CD4-positive, CD25-positive, alpha-beta regulatory T cell (primary cell): ENCODE measurements at regions not wholly inside any gene's neighbourhood (a gene's known extent, or its start where the extent isn't known, plus 50 kb on each side); places are given as distances from the start of the nearest gene placed in this dataset.
A peak's percentile ranks its signal among the peaks of the same experiment; 100 is the strongest.

ENCODE experiments used
- ATAC-seq, 2 donors: fragments of 150-1000 bp; cut with Tn5 transposase; one replicate each; pipeline ENCODE4 v1.10.0; 2021; ENCODE audit warnings: low read depth in 2 of 2, moderate number of reproducible peaks in 2 of 2, moderate library complexity in 1 of 2
- DNase-seq, 3 donors: peaks; one replicate each; pipeline versions ENCODE4 v3.0.0 to v3.0.0-alpha.2; 2012 to 2022; ENCODE audit warnings: mixed read lengths in 1 of 3
- H3K27ac ChIP-seq: one replicate; pipeline ENCODE4 v1.7.0; 2013; ENCODE audit warnings: mild to moderate bottlenecking, low read length; ENCODE audit not compliant: insufficient read depth, poor library complexity, severe bottlenecking
- H3K27me3 ChIP-seq: one replicate; pipeline ENCODE4 v1.7.0; 2013; ENCODE audit warnings: low read length; ENCODE audit not compliant: control insufficient read depth, insufficient read depth
- H3K36me3 ChIP-seq: one replicate; pipeline ENCODE4 v1.7.0; 2013; ENCODE audit warnings: mild to moderate bottlenecking, low read length, moderate library complexity; ENCODE audit not compliant: control insufficient read depth, insufficient read depth
- H3K4me1 ChIP-seq: 2 replicates; pipeline ENCODE4 v1.7.0; 2013; ENCODE audit warnings: mild to moderate bottlenecking, low read length; ENCODE audit not compliant: insufficient read depth, control insufficient read depth, poor library complexity, severe bottlenecking
- H3K4me3 ChIP-seq: one replicate; pipeline ENCODE4 v1.7.0; 2013; ENCODE audit warnings: low read depth, mild to moderate bottlenecking, low read length, moderate library complexity
- H3K9me3 ChIP-seq, 2 experiments: 1 replicate in 1 of 2; 2 replicates in 1 of 2; pipeline ENCODE4 v1.7.0; 2013; ENCODE audit warnings: low read length in 2 of 2, mild to moderate bottlenecking in 1 of 2, moderate library complexity in 1 of 2; ENCODE audit not compliant: control insufficient read depth in 2 of 2
- H3K27ac Mint-ChIP-seq, 3 donors: one replicate each; pipeline ENCODE4 v1.8.0; 2020 to 2022; ENCODE audit warnings: mild to moderate bottlenecking in 3 of 3, mixed read lengths in 3 of 3, moderate library complexity in 2 of 3
- H3K27me3 Mint-ChIP-seq: one replicate; pipeline ENCODE4 v1.8.0; 2022; ENCODE audit warnings: mild to moderate bottlenecking, mixed read lengths
- H3K36me3 Mint-ChIP-seq: one replicate; pipeline ENCODE4 v1.8.0; 2020; ENCODE audit warnings: mixed read lengths
- H3K4me1 Mint-ChIP-seq, 4 donors: one replicate each; pipeline ENCODE4 v1.8.0; 2020 to 2022; ENCODE audit warnings: mixed read lengths in 4 of 4, mild to moderate bottlenecking in 1 of 4
- H3K4me3 Mint-ChIP-seq, 4 donors: one replicate each; pipeline ENCODE4 v1.8.0; 2020 to 2022; ENCODE audit warnings: mild to moderate bottlenecking in 4 of 4, mixed read lengths in 4 of 4, moderate library complexity in 3 of 4
- H3K9me3 Mint-ChIP-seq, 7 donors: one replicate each; pipeline ENCODE4 v1.8.0; 2020 to 2022; ENCODE audit warnings: mixed read lengths in 7 of 7, mild to moderate bottlenecking in 3 of 7, moderate library complexity in 2 of 7

DNA sequence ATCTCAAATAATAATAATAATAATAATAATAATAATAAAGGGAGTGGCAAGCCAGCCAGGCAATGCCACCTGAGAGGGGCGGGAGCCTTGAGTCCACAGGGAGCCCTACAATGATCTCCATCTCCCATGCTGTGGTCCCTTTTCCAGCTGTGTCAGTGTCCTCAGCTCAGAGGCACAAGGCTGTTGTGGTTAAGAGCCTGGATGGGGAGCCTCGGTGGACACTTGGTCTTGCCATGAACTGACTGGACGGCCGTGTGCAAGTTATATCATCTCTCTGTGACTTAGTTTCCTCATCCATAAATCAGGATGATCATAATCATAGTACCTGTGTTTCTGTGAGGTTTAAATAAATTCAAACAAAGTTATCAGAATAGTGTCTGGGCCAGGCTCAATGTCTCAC, 127.8 kb upstream of the TIAM1 start:
- DNase-seq (no peak), ATAC-seq (no peak)
- no peaks in the 10 kb centered on the region for H3K36me3 ChIP-seq
- no peaks in the 10 kb centered on the region for H3K36me3 Mint-ChIP-seq
- H3K4me1 Mint-ChIP-seq: peaks cover 0 to 15% (median 3%) of the 10 kb centered on the region in 4 donors
- no peak overlapping the region for H3K4me3 Mint-ChIP-seq
- no peak overlapping the region for H3K27ac ChIP-seq
- H3K9me3 Mint-ChIP-seq: peaks cover 0 to 3% (median 0%) of the 10 kb centered on the region in 7 donors
- no peaks in the 10 kb centered on the region for H3K27me3 Mint-ChIP-seq
- H3K4me1 ChIP-seq: no peaks in the 10 kb centered on the region
- no peak overlapping the region for H3K4me3 ChIP-seq
- H3K9me3 ChIP-seq: no peaks in the 10 kb centered on the region
- no peak overlapping the region for H3K27ac Mint-ChIP-seq
- no peaks in the 10 kb centered on the region for H3K27me3 ChIP-seq

DNA sequence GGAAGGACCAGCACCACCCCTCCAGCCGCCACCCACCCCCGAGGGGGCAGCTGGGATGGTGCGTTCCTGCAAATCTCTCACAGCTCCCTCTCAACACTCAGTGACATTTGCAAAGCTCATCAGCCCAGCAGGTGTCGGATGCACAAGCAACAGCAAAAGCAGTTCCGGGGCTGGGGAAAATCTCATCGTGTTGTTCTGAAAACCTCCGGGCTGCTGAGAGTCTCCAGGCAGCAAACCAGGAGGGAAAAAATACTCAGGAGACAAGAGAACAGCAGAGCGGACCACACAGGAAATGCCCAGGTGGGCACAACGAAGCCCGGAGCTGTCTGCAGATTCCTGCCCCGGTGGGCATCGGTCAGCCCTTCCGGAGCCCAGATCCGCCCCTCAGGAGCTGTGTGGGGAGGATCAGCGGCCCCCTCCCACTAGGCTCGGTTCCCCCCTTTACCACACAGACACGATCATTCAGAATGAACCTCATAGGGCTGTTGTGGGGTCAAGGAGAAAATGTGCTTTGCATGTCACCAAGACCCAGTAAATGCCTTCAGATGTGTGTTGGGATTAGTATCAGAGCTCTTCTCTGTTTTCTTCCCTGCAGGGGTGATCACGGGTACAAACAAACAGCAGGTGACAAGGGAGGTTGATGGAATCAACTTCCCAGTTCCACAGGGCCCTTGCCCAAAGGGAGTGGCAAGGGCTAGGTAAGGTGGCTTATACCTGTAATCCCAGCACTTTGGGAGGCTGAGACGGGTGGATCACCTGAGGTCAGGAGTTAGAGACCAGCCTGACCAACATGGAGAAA, 127.0 kb upstream of the TIAM1 start:
- H3K4me3 ChIP-seq: no peak overlapping the region
- H3K27ac ChIP-seq: no peak overlapping the region
- no peaks in the 10 kb centered on the region for H3K27me3 ChIP-seq
- no peaks in the 10 kb centered on the region for H3K4me1 ChIP-seq
- H3K9me3 ChIP-seq: no peaks in the 10 kb centered on the region
- H3K9me3 Mint-ChIP-seq: peaks cover 0 to 3% (median 0%) of the 10 kb centered on the region in 7 donors
- no peaks in the 10 kb centered on the region for H3K27me3 Mint-ChIP-seq
- ATAC-seq (no peak), DNase-seq (no peak)
- H3K27ac Mint-ChIP-seq: no peak overlapping the region
- peaks cover 0 to 15% (median 3%) of the 10 kb centered on the region in 4 donors for H3K4me1 Mint-ChIP-seq
- no peaks in the 10 kb centered on the region for H3K36me3 ChIP-seq
- no peaks in the 10 kb centered on the region for H3K36me3 Mint-ChIP-seq
- H3K4me3 Mint-ChIP-seq: no peak overlapping the region

DNA sequence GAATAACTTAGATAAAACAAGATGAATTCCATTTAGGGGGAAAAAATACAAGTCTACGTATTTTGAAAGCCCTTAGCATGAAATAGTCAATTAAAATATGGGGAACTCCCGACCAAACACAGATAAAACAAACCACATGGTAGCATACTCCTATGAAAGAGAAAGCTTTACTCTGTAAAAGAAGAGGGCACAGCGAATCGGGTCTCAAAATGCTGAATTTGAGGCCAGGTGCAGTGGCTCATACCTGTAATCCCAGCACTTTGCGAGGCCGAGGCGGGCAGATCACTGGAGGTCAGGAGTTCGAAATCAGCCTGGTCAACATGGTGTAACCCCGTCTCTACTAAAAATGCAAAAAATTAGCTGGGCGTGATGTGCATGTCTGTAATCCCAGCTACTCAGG, 116.9 kb upstream of the TIAM1 start:
- Mint-ChIP-seq H3K4me1 (peaks cover 0 to 9% (median 6%) of the 10 kb centered on the region in 4 donors), H3K36me3 (no peaks in the 10 kb centered on the region), H3K27me3 (no peaks in the 10 kb centered on the region), H3K27ac (no peak overlapping the region), H3K9me3 (peaks cover 0 to 2% (median 0%) of the 10 kb centered on the region in 7 donors), H3K4me3 (peak overlapping the region in 1 of 4 donors; percentile 67)
- Histone ChIP-seq H3K4me3 (no peak overlapping the region), H3K9me3 (no peaks in the 10 kb centered on the region), H3K4me1 (peaks cover 3% of the 10 kb centered on the region), H3K36me3 (no peaks in the 10 kb centered on the region), H3K27me3 (no peaks in the 10 kb centered on the region), H3K27ac (no peak overlapping the region)
- DNase-seq (peak in 2 of 3 donors; percentile 13 to 28), ATAC-seq (peak; percentile 45 to 68)

DNA sequence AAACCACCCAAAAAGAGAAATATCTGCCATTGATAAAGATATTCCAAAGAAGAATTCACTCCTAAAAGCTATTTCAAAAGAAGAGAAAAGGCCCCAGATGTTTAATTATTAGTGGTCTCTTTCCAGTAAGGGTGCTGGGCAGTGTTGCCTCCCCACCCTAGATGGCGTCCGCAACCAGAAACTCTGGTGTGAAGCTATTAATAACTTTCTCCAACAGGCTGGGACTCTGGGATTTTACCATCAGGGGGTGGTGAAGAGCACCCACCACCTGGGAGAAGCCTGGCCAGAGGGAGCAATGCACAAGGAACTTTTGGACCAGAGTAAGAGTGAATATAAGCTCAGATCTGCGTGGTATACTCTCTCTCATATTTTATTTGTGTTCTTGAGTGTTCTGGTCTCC, 115.4 kb upstream of the TIAM1 start:
- no peaks in the 10 kb centered on the region for H3K36me3 ChIP-seq
- H3K36me3 Mint-ChIP-seq: no peaks in the 10 kb centered on the region
- no peak overlapping the region for H3K27ac ChIP-seq
- H3K4me3 ChIP-seq: no peak overlapping the region
- no peaks in the 10 kb centered on the region for H3K9me3 ChIP-seq
- H3K4me3 Mint-ChIP-seq: no peak overlapping the region
- peak overlapping the region in 1 of 3 donors; percentile 43 for H3K27ac Mint-ChIP-seq
- ATAC-seq: no peak
- DNase-seq: no peak
- H3K9me3 Mint-ChIP-seq: peaks cover 0 to 2% (median 0%) of the 10 kb centered on the region in 7 donors
- no peaks in the 10 kb centered on the region for H3K27me3 ChIP-seq
- H3K27me3 Mint-ChIP-seq: no peaks in the 10 kb centered on the region
- H3K4me1 Mint-ChIP-seq: peaks cover 0 to 9% (median 6%) of the 10 kb centered on the region in 4 donors
- peaks cover 3% of the 10 kb centered on the region for H3K4me1 ChIP-seq

DNA sequence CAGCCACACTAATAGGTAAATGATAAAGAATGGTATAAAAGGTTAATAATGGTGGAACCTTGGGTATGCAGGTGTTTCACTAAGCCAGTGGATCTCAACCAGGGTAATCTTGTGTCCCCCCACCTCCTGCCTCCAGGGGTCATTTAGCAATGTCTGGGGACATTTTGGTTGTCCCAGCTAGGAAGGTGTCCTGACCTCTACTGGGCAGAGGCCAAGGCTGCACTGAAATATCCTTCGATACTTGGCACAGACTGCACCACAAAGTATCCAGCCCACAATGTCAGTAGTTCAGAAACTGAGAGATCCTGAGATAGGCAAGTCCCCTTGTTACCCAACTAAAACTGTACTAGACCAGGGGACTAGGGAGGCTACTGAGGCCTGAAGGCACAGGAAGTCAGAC, 113.6 kb upstream of the TIAM1 start:
- H3K4me1 Mint-ChIP-seq: peaks cover 2 to 12% (median 8%) of the 10 kb centered on the region in 4 donors
- Histone ChIP-seq H3K27me3 (no peaks in the 10 kb centered on the region), H3K4me3 (no peak overlapping the region), H3K4me1 (peaks cover 3% of the 10 kb centered on the region), H3K27ac (no peak overlapping the region), H3K9me3 (no peaks in the 10 kb centered on the region), H3K36me3 (no peaks in the 10 kb centered on the region)
- no peak overlapping the region for H3K4me3 Mint-ChIP-seq
- H3K27me3 Mint-ChIP-seq: no peaks in the 10 kb centered on the region
- H3K36me3 Mint-ChIP-seq: no peaks in the 10 kb centered on the region
- ATAC-seq: no peak
- peaks cover 0 to 4% (median under 1%) of the 10 kb centered on the region in 7 donors for H3K9me3 Mint-ChIP-seq
- peak in 1 of 3 donors; percentile 14 for DNase-seq
- no peak overlapping the region for H3K27ac Mint-ChIP-seq

DNA sequence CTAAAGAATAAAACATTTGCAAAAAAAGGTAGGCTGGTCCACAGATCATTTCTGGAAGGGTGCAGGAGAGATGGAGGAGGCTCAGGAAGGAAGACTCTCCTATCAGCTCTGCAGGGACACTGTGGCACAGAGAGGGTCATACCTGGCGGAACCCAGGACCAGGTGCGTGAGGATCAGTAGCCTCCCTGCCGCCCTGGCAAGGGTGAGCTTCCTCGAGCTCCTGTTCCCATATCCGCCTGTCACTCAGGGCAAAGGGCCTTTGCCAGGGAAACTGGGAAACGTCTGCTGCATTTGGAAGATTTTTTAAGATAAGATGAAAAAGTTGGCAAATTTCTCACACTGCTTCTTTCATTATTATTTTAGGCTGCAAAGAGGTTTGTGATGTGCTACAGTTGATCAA, 112.1 kb upstream of the TIAM1 start:
- Histone ChIP-seq H3K9me3 (no peaks in the 10 kb centered on the region), H3K4me3 (no peak overlapping the region), H3K4me1 (peaks cover 2% of the 10 kb centered on the region), H3K36me3 (no peaks in the 10 kb centered on the region), H3K27me3 (no peaks in the 10 kb centered on the region), H3K27ac (no peak overlapping the region)
- Mint-ChIP-seq H3K4me3 (no peak overlapping the region), H3K9me3 (peaks cover 0 to 5% (median 1%) of the 10 kb centered on the region in 7 donors), H3K27ac (no peak overlapping the region), H3K27me3 (no peaks in the 10 kb centered on the region), H3K36me3 (no peaks in the 10 kb centered on the region), H3K4me1 (peaks cover 4 to 12% (median 9%) of the 10 kb centered on the region in 4 donors)
- ATAC-seq (no peak), DNase-seq (no peak)

DNA sequence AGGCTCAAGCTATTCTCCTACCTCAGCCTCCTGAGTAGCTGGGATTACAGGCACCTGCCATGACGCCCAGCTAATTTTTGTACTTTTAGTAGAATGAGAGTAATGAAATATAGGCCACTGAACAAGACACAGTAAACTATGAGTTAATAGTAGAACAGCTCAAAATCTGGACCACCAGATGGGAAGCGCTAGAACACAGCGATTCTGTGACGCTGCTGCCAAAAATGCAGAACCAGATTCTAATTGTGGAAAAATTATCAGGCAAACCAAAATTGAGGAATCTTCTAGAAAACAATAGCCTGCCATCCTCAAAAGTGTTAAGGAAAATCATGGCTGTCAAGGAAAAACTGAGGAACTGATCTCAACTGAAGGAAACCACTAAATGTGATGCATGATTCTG, 111.4 kb upstream of the TIAM1 start:
- Mint-ChIP-seq H3K9me3 (peaks cover 0 to 5% (median 1%) of the 10 kb centered on the region in 7 donors), H3K4me1 (peaks cover 2 to 7% (median 5%) of the 10 kb centered on the region in 4 donors), H3K27me3 (no peaks in the 10 kb centered on the region), H3K27ac (no peak overlapping the region), H3K36me3 (no peaks in the 10 kb centered on the region), H3K4me3 (no peak overlapping the region)
- H3K27me3 ChIP-seq: no peaks in the 10 kb centered on the region
- ATAC-seq: no peak
- H3K4me1 ChIP-seq: no peaks in the 10 kb centered on the region
- DNase-seq: no peak
- no peaks in the 10 kb centered on the region for H3K36me3 ChIP-seq
- H3K9me3 ChIP-seq: no peaks in the 10 kb centered on the region
- H3K27ac ChIP-seq: no peak overlapping the region
- H3K4me3 ChIP-seq: no peak overlapping the region

DNA sequence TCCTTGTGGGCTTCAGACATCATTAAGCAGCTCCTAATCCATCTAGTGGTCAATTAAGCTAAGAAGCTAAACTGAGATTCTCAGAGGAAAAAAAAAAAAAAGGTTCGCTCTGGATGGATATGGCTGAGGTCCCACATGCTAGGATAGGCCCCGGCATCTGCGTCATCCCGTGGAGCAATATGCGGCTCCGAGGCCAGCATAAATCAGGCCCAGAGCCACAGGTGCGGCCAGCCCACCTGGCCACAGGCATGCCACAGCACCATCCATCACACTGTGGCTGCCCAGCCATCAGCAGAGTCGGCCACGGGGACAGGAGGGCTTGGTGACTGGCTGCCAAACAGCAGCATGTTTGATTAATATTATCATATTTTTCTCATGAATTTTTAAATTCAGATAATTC, 106.9 kb upstream of the TIAM1 start:
- DNase-seq: no peak
- H3K27ac Mint-ChIP-seq: no peak overlapping the region
- no peak overlapping the region for H3K4me3 Mint-ChIP-seq
- Histone ChIP-seq H3K4me3 (no peak overlapping the region), H3K36me3 (no peaks in the 10 kb centered on the region), H3K9me3 (no peaks in the 10 kb centered on the region), H3K4me1 (peaks cover 14% of the 10 kb centered on the region), H3K27ac (no peak overlapping the region), H3K27me3 (no peaks in the 10 kb centered on the region)
- ATAC-seq: no peak
- no peaks in the 10 kb centered on the region for H3K27me3 Mint-ChIP-seq
- peaks cover 0 to 5% (median 1%) of the 10 kb centered on the region in 7 donors for H3K9me3 Mint-ChIP-seq
- H3K4me1 Mint-ChIP-seq: peaks cover 11 to 24% (median 18%) of the 10 kb centered on the region in 4 donors
- no peaks in the 10 kb centered on the region for H3K36me3 Mint-ChIP-seq
